ENCODE measurements at regions not wholly inside any gene's neighbourhood (a gene's known extent, or its start where the extent isn't known, plus 50 kb on each side); places are given as distances from the start of the nearest gene placed in this dataset.
"Not testable (repeated sequence)": the region's sequence is repeated elsewhere in the genome, so short reads cannot be mapped to it uniquely, and the experiment has no call there.

DNA sequence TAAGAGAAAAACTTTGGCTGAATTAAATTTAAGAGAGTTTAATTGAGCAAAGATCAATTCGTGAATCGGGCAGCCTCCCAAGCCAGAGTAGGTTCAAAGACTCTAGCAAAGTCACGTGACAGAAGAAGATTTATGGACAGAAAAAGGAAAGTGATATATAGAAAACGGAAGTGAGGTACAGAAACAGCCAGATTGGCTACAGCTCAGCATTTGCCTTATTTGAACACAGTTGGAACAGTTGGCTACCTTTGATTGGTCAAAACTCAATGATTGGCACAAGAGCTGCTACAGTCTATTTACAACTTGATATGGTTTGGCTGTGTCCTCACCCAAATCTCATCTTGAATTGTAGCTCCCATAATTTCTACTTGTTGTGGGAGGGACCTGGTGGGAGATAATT lies 102.6 kb downstream of the PLG start:
- no peak for DNase-seq

DNA sequence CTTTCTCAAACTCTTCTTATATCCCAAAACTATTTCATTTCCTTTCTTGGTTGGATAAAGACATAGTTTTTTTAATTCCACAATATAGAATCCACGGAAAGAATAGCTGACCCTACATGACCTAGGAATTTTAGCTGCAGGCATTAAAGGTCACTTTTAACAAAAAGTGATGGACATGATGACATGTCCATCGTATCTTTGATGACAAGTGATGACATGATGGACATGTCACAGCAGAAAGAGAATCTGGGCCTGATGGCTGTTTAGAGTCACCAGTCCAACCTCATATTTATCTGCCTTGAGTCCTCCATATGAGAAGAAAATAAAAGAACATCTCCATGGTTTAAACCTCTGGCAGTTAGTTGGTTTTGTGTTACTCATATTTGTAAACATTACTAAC lies 106.2 kb downstream of the PLG start:
- no peak for DNase-seq

- no peak for DNase-seq
Observed at GRCh38 chr6:160810238-160810637, 108.2 kb downstream of the PLG start.

GRCh38 chr6:160812097-160812496 lies 110.1 kb downstream of the PLG start:
- no peak for DNase-seq

GRCh38 chr6:160818934-160819333 lies 116.9 kb downstream of the PLG start:
- DNase-seq = no peak

DNA sequence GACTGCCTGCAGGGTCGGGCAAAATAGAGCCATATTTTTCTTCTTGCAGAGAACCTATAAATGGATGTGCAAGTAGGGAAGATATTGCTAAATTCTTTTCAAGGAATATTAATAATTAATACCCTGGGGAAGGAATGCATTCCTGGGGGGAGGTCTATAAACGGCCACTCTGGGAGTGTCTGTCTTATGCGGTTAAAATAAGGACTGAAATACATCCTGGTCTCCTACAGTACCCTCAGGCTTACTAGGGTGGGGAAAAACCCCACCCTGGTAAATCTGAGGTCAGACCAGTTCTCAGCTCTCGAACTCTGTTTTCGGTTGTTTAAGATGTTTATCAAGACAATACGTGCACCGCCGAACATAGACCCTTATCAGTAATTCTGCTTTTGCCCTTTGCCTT lies 118.6 kb downstream of the PLG start:
- DNase-seq = not testable (repeated sequence)

GRCh38 chr6:160831739-160832138 lies 129.7 kb downstream of the PLG start:
- no peak for DNase-seq

DNA sequence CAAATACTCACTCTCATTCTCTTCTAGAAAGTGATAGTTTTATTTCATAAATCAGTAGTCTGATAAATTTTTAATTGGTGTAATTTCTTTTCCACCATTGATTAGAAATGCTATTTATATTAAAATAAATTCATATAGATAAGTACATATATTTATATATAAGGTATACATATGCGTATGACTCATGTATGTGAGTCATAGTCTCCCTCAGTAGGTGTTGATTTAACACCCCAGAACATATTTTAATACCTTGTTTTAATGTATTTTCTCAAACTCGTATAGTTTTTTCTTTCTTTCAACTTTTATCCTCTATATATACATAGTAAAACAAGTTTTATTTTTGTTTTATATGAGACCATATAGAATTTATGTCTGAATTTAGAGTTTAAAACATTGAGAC lies 130.4 kb downstream of the PLG start:
- no peak for DNase-seq

DNA sequence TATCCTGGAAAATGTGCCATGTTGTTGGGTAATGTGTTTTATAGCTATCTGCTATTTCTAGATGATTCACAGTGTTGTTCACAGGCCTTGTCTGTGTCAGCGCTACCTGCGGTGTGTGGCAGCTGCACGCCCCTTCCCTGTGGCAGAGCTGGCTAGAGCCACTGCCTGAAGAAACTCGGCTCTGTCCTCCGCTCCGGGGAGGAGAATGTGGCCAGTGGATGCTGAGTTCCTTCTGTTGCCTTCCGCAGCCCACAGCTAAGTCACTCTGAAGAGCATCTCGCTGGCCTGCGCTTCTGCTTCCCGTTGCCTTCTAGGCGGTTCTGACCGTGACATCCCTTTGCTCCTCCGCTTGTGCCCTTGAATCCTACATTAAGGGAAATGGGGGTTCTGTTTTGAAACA lies 135.1 kb downstream of the PLG start:
- no peak for DNase-seq

DNA sequence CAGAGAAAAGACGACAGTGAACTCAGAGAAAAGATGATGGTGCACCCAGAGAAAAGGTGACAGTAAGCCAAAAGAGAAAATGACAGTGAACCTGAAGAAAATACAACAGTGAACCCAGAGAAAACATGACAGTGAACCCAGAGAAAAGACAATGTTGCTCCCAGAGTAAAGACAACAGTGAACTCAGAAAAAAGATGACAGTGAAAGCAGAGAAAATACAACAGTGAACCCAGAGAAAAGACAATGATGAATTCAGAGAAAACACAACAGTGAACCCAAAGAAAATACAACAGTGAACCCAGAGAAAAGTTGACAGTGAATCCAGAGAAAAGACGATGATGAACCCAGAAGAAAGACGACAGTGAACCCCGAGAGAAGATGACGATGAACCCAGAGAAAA lies 140.5 kb upstream of the MAP3K4 start:
- no peak for DNase-seq

DNA sequence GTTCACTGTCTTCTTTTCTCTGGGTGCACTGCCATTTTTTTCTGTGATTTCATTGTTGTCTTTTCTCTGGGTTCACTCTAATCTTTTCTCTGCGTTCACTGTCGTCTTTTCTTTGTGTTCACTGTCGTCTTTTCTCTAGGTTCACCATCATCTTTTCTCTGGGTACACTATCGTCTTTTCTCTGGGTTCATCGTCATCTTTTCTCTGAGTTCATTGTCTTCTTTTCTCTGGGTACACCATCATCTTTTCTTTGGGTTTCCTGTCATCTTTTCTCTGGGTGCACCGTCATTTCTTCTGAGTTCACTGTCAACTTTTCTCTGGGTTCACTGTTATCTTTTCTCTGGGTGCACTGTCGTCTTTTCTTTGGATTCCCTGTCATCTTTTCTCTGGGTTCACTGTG lies 137.6 kb upstream of the MAP3K4 start:
- DNase-seq = no peak

DNA sequence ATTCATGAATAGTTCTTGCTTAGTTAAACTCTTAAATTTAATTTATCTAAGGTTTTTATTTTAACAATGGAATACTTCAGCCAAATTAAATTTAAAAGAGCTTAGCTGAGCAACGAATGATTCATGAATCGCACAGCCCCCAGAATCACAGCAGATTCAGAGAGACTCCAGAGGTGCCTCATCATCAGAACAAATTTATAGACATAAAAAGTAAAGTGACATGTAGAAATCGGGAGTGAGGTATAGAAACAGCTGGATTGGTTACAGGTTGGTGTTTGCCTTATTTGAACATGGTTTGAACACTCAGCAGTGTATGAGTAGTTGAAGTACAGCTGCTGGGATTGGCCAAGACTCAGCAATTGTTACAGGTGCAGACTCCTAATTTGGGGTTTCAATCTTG lies 132.7 kb upstream of the MAP3K4 start:
- no peak for DNase-seq

DNA sequence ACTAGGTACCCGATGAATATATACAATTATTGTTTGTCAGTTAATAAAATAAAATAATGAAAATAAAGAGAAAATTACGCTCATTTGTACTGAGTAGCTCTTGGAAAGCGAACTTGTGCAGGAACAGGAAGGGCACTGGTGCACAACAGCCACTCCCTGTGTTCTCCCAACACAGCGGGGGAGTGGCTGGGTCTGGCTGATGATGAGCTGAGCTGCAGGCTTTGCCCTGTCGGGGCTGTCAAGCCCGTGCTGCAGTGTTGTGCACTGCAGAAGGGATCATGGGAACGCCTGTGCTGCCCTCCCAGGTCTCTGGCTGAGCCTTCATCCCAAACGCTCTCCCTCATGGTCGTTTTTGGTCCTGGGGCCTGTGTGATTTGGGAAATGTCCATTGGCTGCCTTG lies 131.7 kb upstream of the MAP3K4 start:
- no peak for DNase-seq

GRCh38 chr6:160861824-160862223 lies 129.7 kb upstream of the MAP3K4 start:
- DNase-seq = no peak

DNA sequence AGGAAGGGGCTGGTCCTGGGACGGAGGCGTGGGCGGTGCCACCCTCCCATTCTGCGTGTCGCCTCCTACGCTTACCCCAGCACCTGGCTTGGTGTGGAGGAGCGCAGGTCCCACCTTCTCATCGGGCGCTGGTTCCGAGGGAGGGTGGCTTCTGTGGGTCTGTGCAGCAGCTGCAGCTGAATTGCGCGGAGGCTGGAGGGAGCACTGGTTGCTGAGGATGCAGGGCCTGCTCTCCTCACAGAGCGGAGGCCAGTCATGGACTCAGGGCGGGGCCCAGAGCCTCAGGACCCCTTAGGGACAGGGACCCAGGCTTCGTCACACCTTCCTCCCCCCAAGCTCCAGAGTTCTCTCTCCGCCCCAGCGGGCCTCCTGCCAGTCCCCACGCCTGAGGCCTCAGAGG lies 127.8 kb upstream of the MAP3K4 start:
- DNase-seq = no peak

- no peak for DNase-seq
Observed at GRCh38 chr6:160871320-160871719, 120.2 kb upstream of the MAP3K4 start.

DNA sequence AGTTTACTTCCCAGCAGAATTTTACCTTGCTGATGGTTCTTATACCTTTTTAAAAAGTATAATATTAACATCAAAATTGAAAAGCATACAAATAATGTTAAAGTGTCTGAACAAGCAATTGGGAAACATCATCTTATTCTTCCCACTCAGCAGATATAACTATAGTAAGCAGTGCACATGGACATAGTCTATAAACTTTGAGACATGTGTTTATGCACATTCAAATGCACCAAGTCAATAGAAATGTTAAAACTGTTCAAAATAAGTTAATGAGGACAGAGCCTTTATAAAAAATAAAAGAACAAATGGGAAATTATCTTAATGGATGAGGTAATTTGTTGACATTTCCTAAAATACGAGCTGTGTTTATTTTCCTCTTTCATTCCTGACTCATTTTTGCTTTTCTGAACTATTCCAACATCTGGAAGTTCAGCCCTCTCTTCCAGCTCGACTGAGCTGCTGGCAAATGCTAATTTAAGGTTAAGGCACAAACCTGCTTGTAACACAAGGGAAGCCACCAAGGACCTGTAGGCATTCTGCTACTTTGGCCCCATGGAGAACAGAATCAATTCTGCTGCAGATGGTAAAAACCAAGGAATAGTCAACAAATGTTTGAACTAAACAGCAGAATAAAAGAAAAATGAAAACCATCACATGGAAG lies 110.3 kb upstream of the MAP3K4 start:
- no peak for DNase-seq

- no peak for DNase-seq
Observed at GRCh38 chr6:160882006-160882405, 109.6 kb upstream of the MAP3K4 start.

DNA sequence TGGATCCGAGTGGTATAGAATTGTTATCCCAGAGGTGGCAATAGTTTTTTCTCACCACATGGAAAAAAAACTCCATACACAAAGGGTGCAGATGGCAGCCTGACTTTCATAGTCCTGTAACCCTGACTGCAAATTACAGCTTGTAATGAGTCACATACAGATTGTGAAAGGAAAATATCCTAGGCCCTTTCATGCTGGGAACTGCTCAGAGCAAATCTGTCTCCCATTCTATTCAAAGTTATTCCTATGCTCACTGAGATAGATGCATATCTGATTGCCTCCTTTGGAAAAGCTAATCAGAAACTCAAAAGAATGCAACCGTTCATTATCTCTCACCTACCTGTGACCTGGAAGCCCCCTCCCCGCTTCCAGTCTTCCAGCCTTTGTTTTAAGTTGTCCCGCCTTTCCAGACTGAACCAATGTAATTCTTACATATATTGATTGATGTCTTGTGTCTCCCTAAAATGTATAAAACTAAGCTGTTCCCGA lies 108.7 kb upstream of the MAP3K4 start:
- DNase-seq = no peak

DNA sequence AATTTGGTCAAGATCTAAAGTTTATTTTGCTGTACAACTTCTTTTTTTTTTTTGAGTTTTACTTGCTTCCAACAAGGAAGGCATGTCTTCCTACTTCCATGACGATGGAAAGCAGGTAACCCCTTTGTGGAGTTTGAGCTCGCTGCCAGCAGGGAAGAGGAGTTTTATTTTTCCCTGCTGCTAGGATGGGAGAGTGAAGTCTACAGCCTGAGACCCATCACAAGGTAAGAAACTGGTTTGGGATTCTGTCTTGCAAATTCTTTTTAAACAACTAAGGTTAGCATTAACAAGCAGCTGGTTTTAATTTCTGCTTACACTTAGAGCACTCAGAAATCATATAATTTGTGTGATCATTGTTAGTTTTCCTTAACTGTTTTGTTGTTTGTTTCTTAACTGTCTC lies 108.0 kb upstream of the MAP3K4 start:
- DNase-seq = no peak

- no peak for DNase-seq
Observed at GRCh38 chr6:160883999-160884398, 107.6 kb upstream of the MAP3K4 start.

GRCh38 chr6:160889148-160889547 lies 102.4 kb upstream of the MAP3K4 start:
- not testable (repeated sequence) for DNase-seq

DNA sequence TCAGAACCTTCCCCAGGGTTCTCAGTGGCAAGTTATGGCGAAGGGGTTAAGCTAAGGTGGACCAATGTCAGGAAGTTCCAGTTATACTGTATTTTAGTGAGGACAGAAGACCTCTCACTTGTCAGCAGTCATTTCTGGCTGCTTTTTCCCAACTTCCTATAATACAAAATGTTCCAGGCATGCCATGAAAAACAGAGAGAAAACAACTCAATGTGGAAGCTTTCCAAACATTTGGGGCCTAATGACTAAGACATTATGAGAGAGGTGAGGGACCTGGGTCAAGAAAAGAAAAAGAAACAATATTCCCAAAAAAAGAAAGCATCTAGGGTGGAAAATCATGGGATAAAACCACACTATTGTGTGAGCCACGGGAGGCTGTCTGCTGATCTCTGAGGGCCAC lies 99.9 kb upstream of the MAP3K4 start:
- no peak for DNase-seq

DNA sequence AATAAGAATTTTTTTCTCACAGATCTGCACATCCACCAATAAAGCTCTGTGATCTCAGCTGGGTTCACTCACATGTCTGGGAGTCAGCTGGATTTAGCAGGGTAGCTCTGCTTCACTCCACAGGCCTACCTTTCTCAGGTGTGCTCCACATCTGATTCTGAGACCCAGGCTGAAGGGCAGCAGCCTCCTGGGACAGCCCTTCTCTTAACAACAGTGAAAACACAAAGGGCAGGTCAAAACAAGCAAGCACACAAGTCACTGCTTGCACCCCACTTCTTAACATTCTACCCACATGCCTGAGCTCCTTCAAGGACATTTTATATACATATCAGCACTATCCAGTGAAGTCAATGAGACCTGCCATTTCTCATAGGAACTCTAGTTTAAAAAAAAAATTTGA lies 96.0 kb upstream of the MAP3K4 start:
- no peak for DNase-seq

Measured in suppressor macrophage (primary cell).